HG02852 (cell line): ENCODE measurements at regions not wholly inside any gene's neighbourhood (a gene's known extent, or its start where the extent isn't known, plus 50 kb on each side); places are given as distances from the start of the nearest gene placed in this dataset.

Source experiments
- ATAC-seq: cut with Tn5 transposase; IDR thresholded peaks from one replicate; pipeline ENCODE4 v1.9.1; 2021; ENCODE audit warnings: mild to moderate bottlenecking, moderate library complexity; ENCODE audit not compliant: unreplicated experiment

DNA sequence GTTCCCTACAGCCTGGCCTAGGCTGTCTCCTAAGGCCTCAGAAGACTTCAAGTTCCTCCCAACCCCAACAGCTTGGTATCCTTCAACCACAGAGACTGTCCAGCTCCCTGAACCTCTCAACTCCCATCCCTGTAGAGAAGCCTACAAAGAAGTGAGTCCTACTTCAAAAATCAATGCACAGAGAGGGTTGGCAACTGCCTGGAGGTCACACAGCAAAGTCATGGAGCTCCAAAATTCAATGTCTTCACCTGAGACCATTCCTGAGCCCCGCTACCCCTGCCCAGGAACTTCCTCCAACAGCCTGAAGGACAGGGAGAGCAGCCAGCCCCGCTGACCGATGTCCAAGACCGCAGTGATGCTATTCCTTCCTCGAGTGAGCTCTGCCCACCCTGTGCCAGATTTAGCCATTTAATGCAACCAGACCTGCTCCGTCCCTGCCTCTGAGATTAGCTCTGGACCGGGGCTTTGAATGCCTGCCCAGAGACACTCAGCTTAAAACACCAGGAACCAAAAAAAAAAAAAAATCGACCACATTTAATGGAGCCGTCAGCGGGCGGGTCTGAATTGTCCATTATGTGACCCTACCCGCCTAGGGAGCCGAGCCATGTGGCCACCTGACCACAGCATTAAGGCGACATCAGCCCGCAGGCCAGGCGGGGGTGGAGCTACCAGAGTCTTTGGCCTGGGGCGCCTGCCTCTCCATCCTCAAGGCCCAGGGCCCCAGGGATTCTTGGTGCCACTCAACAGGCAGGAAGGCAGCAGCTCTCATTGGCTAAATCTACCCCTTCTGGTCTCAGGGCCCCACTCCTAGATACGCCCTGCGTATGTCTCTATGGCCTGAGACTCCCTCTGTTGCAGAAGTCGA lies 148.6 kb downstream of the SYF2 start:
- no peak for ATAC-seq

- ATAC-seq, result no peak
Measured at GRCh38 chr1:25082995-25083394, 149.3 kb downstream of the SYF2 start.

- ATAC-seq, result no peak
Measured at GRCh38 chr1:25082216-25082899, 149.9 kb downstream of the SYF2 start.

DNA sequence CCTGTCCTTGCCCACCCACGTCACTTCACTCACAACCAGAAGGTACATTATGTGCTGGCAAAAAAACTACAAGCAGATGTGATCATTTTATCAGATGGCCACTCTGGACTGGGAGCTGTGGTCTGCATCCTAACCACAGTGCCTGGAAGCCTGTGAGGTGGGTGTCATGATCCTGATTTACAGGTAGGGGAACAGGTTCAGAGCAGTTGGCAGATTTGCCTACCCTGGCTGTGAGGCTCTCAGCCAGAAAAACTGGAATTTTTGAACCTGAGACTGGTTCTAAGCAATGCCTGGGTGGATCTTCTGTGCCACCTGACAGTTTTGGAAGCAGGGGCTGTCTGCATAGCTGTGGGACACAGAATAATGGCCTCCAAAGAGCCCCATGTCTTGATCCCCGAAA lies 150.8 kb downstream of the SYF2 start:
- ATAC-seq, result no peak

DNA sequence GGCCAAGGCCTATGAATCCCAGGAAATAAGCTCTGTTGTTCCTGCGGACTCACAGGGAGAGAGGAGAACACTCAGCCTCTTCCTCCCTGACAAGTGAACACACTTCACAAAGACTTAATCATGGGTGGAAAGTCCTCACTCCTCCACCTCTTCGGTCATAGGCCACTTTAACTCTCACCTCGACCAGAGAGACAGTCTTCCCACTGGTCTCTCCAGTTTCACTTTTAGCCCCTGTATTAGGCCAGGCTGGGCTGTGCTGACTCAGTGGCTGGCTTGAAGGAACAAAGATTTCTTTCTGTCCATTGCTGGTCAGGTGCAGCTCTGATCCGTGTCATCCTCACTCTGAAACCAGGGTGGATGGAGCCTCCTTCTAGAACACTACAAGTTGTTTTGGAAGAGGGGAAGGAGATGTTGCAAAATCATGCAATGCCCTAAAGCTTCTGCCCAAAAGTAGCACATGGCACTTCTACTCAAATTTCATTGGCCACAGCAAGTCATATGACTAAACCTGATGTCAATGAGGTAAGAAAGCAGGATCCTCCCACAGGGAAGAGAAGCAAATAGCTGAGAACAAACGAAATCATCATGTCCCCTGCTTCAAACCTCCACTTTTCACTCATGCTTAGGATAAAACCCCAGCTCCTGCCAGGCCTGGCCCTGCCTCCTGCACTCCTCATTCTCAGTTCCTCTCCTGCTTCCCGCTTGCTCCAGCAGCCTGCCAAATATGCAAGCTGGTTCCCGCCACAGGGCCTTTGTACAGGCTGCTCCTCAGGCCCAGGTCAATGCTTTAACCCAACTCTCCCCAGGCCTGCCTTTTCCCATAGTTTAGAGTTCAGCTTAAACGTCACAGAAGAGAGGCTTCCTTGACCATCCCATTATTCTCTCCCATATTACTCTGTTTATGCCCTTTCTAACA lies 150.5 kb upstream of the RUNX3 start:
- no peak for ATAC-seq

GRCh38 chr1:25079048-25079447 lies 149.0 kb upstream of the RUNX3 start:
- no peak for ATAC-seq

- no peak for ATAC-seq
Measured at GRCh38 chr1:25074351-25075227, 144.5 kb upstream of the RUNX3 start.

DNA sequence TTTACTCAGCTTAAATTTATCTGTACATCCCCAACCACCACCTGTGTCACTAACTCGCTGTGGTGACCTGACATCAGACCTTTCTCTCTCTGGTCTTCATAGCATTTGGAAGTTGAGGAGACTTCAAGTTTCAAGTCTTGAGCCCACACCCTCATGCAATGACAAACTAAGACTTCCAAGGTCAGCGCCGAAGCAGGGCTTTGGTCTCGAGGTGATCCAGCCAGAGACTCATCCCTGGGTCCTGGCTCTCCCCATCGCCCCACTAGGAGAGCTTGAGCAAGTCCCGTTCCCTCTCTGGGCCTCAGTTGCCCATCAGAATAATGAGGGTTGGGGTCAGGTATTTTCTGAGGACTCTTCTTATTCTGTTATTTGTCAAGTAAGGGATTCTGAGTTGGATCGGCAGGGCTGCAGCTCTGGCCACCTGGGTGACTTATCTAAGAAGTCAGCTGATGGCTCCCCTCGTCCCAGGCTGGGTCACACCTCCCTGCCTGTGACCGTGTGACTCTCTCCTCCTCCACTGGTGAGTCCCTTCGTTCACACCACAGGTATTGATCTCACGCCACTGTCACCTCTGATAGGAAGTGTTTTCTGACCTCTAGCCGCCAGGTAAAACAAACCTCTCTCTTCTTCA lies 143.7 kb upstream of the RUNX3 start:
- ATAC-seq, result no peak

DNA sequence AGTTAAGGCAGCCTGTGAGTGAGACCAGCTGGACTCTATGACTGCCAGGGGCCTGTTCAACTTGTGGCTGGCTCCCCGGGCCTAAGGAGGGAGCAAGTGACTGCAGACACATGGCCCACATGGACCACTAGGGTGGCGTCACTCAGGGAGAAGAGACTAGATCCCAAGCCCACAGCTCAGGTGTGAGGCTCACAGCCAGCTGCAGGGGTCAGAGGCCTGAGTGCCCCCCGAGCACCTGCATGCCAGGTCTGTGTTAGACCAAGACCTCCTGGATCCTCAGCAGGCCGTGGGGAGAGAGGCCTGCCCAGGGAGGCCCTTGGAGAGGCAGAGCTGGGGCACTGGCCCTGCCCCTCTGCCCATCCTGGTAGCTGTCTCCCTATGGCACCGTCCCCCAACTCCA lies 142.4 kb upstream of the RUNX3 start:
- ATAC-seq, result no peak

- no peak for ATAC-seq
Measured at GRCh38 chr1:25068829-25069228, 138.8 kb upstream of the RUNX3 start.

DNA sequence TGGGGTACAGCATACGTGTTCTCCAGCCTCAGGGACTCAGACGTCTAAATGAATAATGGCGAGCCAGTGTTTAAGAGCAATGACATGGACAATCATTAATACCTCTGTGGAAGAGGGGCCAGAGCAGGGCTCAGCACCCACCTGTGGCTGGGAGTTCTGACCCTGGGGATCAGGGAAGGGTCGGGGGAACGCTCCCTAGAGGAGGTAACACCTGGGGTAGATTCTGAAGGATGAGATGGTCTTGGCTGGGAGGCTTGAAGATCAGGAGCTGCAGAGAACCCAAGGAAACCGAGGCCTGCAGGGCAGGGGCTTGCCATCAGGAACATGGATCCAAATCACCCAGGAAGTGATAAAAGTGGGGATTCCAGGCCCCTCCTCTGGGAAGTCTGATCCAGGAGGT lies 138.2 kb upstream of the RUNX3 start:
- no peak for ATAC-seq

- no peak for ATAC-seq
Measured at GRCh38 chr1:25067518-25068251, 137.6 kb upstream of the RUNX3 start.

DNA sequence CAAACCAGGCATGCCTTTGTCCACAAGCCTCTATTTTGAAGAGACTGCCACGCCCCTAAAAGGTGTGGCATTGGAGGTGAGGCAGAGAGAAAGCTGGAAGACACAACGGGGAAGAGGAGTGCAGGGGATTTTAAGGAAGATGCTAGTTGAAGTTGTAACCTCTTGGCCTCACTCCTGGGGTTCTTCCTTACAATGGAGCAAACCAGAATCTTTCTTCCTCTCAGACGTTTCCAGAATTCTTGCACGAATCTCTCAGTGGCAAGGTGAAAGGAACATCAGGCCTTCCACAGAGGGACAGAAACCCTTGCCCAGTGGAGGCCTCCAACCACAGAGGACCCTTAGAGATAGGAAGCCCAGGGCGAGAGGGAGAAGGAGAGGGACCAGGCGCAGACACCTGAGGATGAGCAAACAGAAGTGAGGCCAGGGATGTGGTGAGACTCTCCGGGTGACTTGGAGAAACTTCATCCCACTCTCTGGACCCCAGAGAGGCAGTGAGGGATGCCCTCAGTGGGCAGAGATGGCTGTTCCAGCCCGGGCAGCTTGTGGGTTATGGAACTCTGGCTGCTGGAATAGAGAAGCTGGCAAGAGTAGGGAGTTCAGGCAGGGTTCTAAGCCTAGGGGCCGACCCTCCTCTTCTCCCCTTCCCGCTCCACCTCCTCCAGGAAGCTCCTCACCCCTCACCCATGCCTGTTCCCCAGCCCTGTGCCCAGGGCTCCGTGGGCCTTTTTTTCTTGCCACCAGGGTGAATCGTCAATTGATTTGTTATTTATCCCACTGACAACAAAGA lies 136.8 kb upstream of the RUNX3 start:
- ATAC-seq, result no peak

- ATAC-seq, result no peak
Measured at GRCh38 chr1:25066256-25066655, 136.2 kb upstream of the RUNX3 start.

GRCh38 chr1:25065795-25066238 lies 135.7 kb upstream of the RUNX3 start:
- ATAC-seq, result no peak

DNA sequence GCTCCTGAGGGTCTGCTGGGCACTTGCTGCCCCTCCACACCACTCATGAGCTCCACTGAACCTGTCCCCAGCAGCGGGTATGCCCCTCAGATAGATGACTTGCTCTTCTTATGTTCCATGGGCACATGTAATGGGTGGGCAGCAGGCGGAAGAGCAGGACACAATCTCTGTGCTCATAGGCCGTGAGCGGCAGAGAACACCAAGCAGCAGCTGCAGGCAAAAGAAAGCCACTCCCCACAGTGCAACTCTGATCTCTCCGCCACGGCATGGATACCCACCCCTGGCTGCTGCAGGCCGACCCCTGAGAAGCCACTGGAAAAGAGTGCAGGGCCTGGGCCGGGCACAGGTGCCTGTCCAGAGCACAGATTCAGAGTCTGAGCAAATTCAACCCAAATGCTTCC lies 135.2 kb upstream of the RUNX3 start:
- no peak for ATAC-seq

DNA sequence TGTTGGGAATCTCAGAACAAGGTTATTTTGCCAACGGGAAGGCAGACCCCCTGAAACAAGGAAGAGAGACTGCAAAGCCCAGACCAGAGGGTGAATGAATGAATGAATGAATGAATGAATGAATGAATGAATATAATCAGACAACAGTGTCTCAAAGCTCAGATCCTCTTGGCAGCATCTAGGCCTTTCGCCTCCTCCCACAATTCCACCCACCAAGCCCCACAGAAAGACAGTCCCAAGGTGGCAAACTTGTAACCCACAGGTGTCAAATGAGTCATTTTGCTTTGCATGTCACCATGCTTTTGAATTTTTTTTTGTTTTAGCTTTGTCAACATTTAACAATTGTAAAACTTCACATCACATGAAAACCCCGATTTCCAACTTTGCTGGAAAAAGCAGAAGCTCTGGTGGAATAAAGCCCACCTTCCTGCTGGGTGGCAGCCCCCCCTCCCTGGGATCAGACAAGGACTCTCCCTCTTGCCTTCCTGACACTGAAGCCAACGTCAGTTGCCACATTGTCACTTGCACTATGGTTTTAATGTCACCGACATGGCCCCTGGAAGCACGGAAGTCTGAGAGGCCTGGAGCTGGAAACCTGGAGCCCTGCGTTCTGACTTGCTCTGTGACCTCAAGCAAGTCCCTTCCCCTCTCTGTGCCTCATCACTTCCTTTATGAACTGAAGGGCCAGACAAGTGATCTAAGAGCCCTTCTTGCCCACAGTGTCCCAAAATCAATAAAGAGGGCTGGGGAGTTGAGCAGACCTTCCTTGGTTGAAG lies 134.6 kb upstream of the RUNX3 start:
- no peak for ATAC-seq
